SK-N-SH (cell line): ENCODE measurements at regions not wholly inside any gene's neighbourhood (a gene's known extent, or its start where the extent isn't known, plus 50 kb on each side); places are given as distances from the start of the nearest gene placed in this dataset.

Experiments used
- CTCF ChIA-PET: fragments of 300-600, 350-600 bp; formaldehyde crosslinking; extraction: SDS; loops from one replicate; lab custom pipeline; 2021; lab: Yijun Ruan, JAX
- POLR2A ChIA-PET: fragments of 350-600 bp; sonication (Branson Sonifier 250); formaldehyde crosslinking; extraction: SDS; loops from one replicate; lab custom pipeline; 2020; ENCODE audit warnings: antibody characterized with exemption, inconsistent platforms; lab: Yijun Ruan, JAX
- DNase-seq: peaks from one replicate; pipeline ENCODE4 v3.0.0; 2012
- H2AFZ ChIP-seq: fragments of 200-600 bp; sonication (generic); 2 replicates; pipeline ENCODE4 v1.8.1; 2016; ENCODE audit warnings: antibody characterized with exemption, mild to moderate bottlenecking, low read depth
- H3F3A ChIP-seq: fragments of 200-600 bp; sonication (generic); replicated peaks from 2 replicates; pipeline ENCODE3; 2016; ENCODE audit warnings: antibody characterized with exemption, mild to moderate bottlenecking; ENCODE audit not compliant: insufficient read depth
- H3K27ac ChIP-seq, 2 experiments: fragments of 200-500 bp in 1 of 2; fragments of 200-600 bp in 1 of 2; sonication (Bioruptor generic) in 1 of 2; sonication (generic), shearing (Covaris generic) in 1 of 2; 2 replicates each; pipeline versions ENCODE4 v1.5.1 to v1.6.1; 2014 to 2016; ENCODE audit warnings: low read depth in 2 of 2, inconsistent platforms in 1 of 2, low read length in 1 of 2, mild to moderate bottlenecking in 1 of 2, mixed read lengths in 1 of 2
- H3K27me3 ChIP-seq: fragments of 200-600 bp; sonication (generic), shearing (Covaris generic); 2 replicates; pipeline ENCODE4 v1.6.1; 2016; ENCODE audit warnings: mixed run types; ENCODE audit not compliant: insufficient read depth
- H3K36me3 ChIP-seq, 2 experiments: fragments of 200-500 bp in 1 of 2; fragments of 200-600 bp in 1 of 2; sonication (Bioruptor generic) in 1 of 2; sonication (generic) in 1 of 2; replicated peaks in 1 of 2; 2 replicates each; pipeline versions ENCODE3 to v1.5.1; 2014 to 2016; ENCODE audit warnings: low read length in 1 of 2, mild to moderate bottlenecking in 1 of 2; ENCODE audit not compliant: insufficient read depth in 2 of 2, control insufficient read depth in 1 of 2
- H3K4me1 ChIP-seq, 2 experiments: fragments of 200-500 bp in 1 of 2; fragments of 200-600 bp in 1 of 2; sonication (Bioruptor generic) in 1 of 2; sonication (generic), shearing (Covaris generic) in 1 of 2; 2 replicates each; pipeline versions ENCODE4 v1.5.1 to v1.6.1; 2014 to 2016; ENCODE audit warnings: low read depth in 1 of 2, low read length in 1 of 2, mixed run types in 1 of 2; ENCODE audit not compliant: insufficient read depth in 2 of 2, control insufficient read depth in 1 of 2
- H3K4me2 ChIP-seq: fragments of 200-600 bp; sonication (generic), shearing (Covaris generic); 2 replicates; pipeline ENCODE4 v1.6.1; 2017; ENCODE audit warnings: mixed run types
- H3K4me3 ChIP-seq, 2 experiments: fragments of 200-500 bp in 1 of 2; fragments of 200-600 bp in 1 of 2; sonication (Bioruptor generic) in 1 of 2; sonication (generic), shearing (Covaris generic) in 1 of 2; 2 replicates each; pipeline versions ENCODE4 v1.5.1 to v1.8.1; 2014 to 2016; ENCODE audit warnings: low read depth in 2 of 2, inconsistent platforms in 1 of 2, low read length in 1 of 2, mild to moderate bottlenecking in 1 of 2, mixed read lengths in 1 of 2, moderate library complexity in 1 of 2
- H3K79me2 ChIP-seq: fragments of 200-600 bp; sonication (generic); 2 replicates; pipeline ENCODE4 v1.8.1; 2017; ENCODE audit warnings: mild to moderate bottlenecking; ENCODE audit not compliant: insufficient read depth
- H3K9ac ChIP-seq: fragments of 200-600 bp; sonication (generic); 2 replicates; pipeline ENCODE4 v1.6.1; 2017; ENCODE audit warnings: mixed run types
- H3K9me2 ChIP-seq: fragments of 200-600 bp; sonication (generic); 2 replicates; pipeline ENCODE4 v1.6.1; 2017; ENCODE audit warnings: mixed run types
- H3K9me3 ChIP-seq: fragments of 200-600 bp; sonication (generic); 2 replicates; pipeline ENCODE4 v1.6.1; 2017; ENCODE audit warnings: mixed run types, mild to moderate bottlenecking, moderate library complexity
- H4K20me1 ChIP-seq: fragments of 200-600 bp; sonication (generic); 2 replicates; pipeline ENCODE4 v1.6.1; 2017; ENCODE audit warnings: mild to moderate bottlenecking, mixed run types; ENCODE audit not compliant: insufficient read depth
- ELF1 ChIP-seq: IDR thresholded peaks from 2 replicates; pipeline ENCODE4 v1.4.0; 2012
- EP300 ChIP-seq, 2 experiments: IDR thresholded peaks; 2 replicates each; pipeline versions ENCODE4 v1.4.0 to v1.6.1; 2012; ENCODE audit warnings: borderline replicate concordance in 1 of 2, low read depth in 1 of 2, low read length in 1 of 2
- EZH2phosphoT487 ChIP-seq: fragments of 200-600 bp; sonication (generic); IDR thresholded peaks from 2 replicates; pipeline ENCODE4 v1.6.1; 2017; ENCODE audit warnings: low read depth, mixed run types, mild to moderate bottlenecking, antibody characterized with exemption, moderate library complexity, borderline replicate concordance
- FOSL2 ChIP-seq: IDR thresholded peaks from 2 replicates; pipeline ENCODE4 v1.4.0; 2012; ENCODE audit warnings: low read depth, mild to moderate bottlenecking, moderate library complexity, borderline replicate concordance
- GABPA ChIP-seq: IDR thresholded peaks from 2 replicates; pipeline ENCODE4 v1.4.0; 2012; ENCODE audit warnings: low read depth, mild to moderate bottlenecking
- JUND ChIP-seq: IDR thresholded peaks from 2 replicates; pipeline ENCODE4 v1.4.0; 2012
- NFIC ChIP-seq: IDR thresholded peaks from 2 replicates; pipeline ENCODE4 v1.4.0; 2012; ENCODE audit warnings: borderline replicate concordance
- NRF1 ChIP-seq: IDR thresholded peaks from 2 replicates; pipeline ENCODE4 v1.6.1; 2012; ENCODE audit warnings: low read depth, mild to moderate bottlenecking, low read length
- PBX3 ChIP-seq: IDR thresholded peaks from 2 replicates; pipeline ENCODE4; 2012
- POLR2AphosphoS5 ChIP-seq: IDR thresholded peaks from 2 replicates; pipeline ENCODE4 v1.6.1; 2012; ENCODE audit warnings: low read depth, low read length
- RAD21 ChIP-seq: IDR thresholded peaks from 2 replicates; pipeline ENCODE4 v1.6.1; 2012; ENCODE audit warnings: mild to moderate bottlenecking, low read length
- SIN3A ChIP-seq: IDR thresholded peaks from 2 replicates; pipeline ENCODE4 v1.6.1; 2012; ENCODE audit warnings: low read depth, mild to moderate bottlenecking, low read length, moderate library complexity, borderline replicate concordance
- TAF1 ChIP-seq: IDR thresholded peaks from 2 replicates; pipeline ENCODE4 v1.6.1; 2012; ENCODE audit warnings: low read depth, mild to moderate bottlenecking, low read length, moderate library complexity, borderline replicate concordance
- USF2 ChIP-seq: fragments of 150-350 bp; IDR thresholded peaks from 2 replicates; pipeline ENCODE4 v1.6.1; 2017; ENCODE audit warnings: antibody characterized with exemption, low read length, low read depth, borderline replicate concordance
- YY1 ChIP-seq: IDR thresholded peaks from 2 replicates; pipeline ENCODE4 v1.4.0; 2012; ENCODE audit warnings: low read depth, mild to moderate bottlenecking
- WGBS: methylation state at CpG from one replicate; pipeline ENCODE4 v1.1.6; 2017; ENCODE audit warnings: low lambda C conversion rate; 5-methylcytosine and 5-hydroxymethylcytosine counted together
- TF ChIP-seq, protein P1 (sequence below): IDR thresholded peaks from 2 replicates; pipeline ENCODE4 v1.4.0; 2012; ENCODE audit warnings: low read depth, borderline replicate concordance
- TF ChIP-seq, protein P2 (sequence below): IDR thresholded peaks from 2 replicates; pipeline ENCODE4 v1.4.0; 2012; ENCODE audit warnings: low read depth, borderline replicate concordance

GRCh38 chr18:75658330-75658729, 230.8 kb upstream of the SMIM21 start:
- Histone ChIP-seq H3K36me3 (no peaks in the 10 kb centered on the region), H2AFZ (no peak overlapping the region), H3K79me2 (no peaks in the 10 kb centered on the region), H3K9me3 (peaks cover 11% of the 10 kb centered on the region; the same call in 1 of the 2 replicates), H3F3A (no peaks in the 10 kb centered on the region), H3K27me3 (no peaks in the 10 kb centered on the region), H3K4me2 (no peak overlapping the region), H3K9me2 (no peaks in the 10 kb centered on the region), H4K20me1 (no peaks in the 10 kb centered on the region), H3K9ac (no peak overlapping the region), H3K27ac (no peak overlapping the region), H3K4me3 (no peak overlapping the region), H3K4me1 (peaks cover 0 to 4% of the 10 kb centered on the region in 2 experiments; a peak in 1 of 4 replicates)
- DNase-seq, result no peak
- ChIA-PET POLR2A (no interaction called here), CTCF (no interaction called here)
- WGBS, result 8% methylated on average over 5 of the region's 5 CpGs
- TF ChIP-seq EP300 (IDR thresholded peaks at IDR 0.05; ENCODE audit: borderline replicate concordance in 1 of 2, low read depth in 1 of 2, low read length in 1 of 2), result no peak
- TF ChIP-seq, protein P1, sequence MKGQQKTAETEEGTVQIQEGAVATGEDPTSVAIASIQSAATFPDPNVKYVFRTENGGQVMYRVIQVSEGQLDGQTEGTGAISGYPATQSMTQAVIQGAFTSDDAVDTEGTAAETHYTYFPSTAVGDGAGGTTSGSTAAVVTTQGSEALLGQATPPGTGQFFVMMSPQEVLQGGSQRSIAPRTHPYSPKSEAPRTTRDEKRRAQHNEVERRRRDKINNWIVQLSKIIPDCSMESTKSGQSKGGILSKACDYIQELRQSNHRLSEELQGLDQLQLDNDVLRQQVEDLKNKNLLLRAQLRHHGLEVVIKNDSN, result no peak
- no peak for TF ChIP-seq TAF1

DNA sequence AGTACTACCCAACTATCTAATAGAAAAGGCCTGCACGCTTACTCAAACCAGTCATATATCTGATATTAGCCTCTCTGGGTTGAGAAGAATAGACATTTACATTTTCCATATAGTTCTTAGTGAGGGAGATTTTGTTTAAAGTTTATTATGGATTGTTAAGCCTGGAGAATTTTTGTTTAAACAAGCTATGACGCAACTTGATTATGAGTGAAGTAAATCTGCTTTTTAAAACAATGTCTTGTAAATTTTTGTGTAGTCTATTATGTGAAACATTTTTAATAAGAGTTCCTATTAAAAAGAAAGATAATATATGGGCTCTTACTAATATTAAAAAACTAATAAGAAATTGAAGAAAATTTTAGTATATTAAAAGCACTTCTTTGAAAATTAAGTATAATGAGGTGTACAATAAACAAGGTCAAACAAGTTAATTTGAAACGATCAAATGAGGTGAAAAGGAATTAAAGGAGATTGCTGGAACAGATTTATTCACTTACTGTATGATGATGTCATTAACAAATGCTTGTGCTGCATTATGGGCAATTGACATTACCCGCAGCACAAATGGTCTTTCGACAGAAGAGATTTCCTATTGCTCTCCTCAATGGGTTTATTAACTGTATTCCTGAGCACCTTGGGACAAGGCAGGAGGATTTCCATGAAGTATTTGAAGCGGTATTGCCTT, 229.2 kb upstream of the SMIM21 start:
- Histone ChIP-seq H2AFZ (no peak overlapping the region), H3K4me1 (peaks cover 0 to 4% of the 10 kb centered on the region in 2 experiments; a peak in 1 of 4 replicates), H3K4me2 (no peak overlapping the region), H3K4me3 (no peak overlapping the region), H4K20me1 (no peaks in the 10 kb centered on the region), H3F3A (no peaks in the 10 kb centered on the region), H3K9me3 (0 out of 2 replicates have a peak, but pooled peaks cover 6% of the 10 kb centered on the region), H3K79me2 (no peaks in the 10 kb centered on the region), H3K9me2 (no peaks in the 10 kb centered on the region), H3K9ac (no peak overlapping the region), H3K36me3 (no peaks in the 10 kb centered on the region), H3K27me3 (no peaks in the 10 kb centered on the region), H3K27ac (no peak overlapping the region)
- ChIA-PET CTCF (no interaction called here), POLR2A (no interaction called here)
- no peak for TF ChIP-seq POLR2AphosphoS5
- TF ChIP-seq EP300 (IDR thresholded peaks at IDR 0.05; ENCODE audit: borderline replicate concordance in 1 of 2, low read depth in 1 of 2, low read length in 1 of 2), result no peak
- no peak for TF ChIP-seq GABPA
- no peak for TF ChIP-seq JUND
- TF ChIP-seq, protein P2, sequence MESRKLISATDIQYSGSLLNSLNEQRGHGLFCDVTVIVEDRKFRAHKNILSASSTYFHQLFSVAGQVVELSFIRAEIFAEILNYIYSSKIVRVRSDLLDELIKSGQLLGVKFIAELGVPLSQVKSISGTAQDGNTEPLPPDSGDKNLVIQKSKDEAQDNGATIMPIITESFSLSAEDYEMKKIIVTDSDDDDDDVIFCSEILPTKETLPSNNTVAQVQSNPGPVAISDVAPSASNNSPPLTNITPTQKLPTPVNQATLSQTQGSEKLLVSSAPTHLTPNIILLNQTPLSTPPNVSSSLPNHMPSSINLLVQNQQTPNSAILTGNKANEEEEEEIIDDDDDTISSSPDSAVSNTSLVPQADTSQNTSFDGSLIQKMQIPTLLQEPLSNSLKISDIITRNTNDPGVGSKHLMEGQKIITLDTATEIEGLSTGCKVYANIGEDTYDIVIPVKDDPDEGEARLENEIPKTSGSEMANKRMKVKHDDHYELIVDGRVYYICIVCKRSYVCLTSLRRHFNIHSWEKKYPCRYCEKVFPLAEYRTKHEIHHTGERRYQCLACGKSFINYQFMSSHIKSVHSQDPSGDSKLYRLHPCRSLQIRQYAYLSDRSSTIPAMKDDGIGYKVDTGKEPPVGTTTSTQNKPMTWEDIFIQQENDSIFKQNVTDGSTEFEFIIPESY, result no peak
- no peak for TF ChIP-seq SIN3A
- TF ChIP-seq NRF1, result no peak
- no peak for TF ChIP-seq ELF1
- no peak for TF ChIP-seq PBX3
- no peak for TF ChIP-seq NFIC
- TF ChIP-seq FOSL2, result no peak
- TF ChIP-seq RAD21, result no peak
- no peak for TF ChIP-seq USF2
- no peak for TF ChIP-seq EZH2phosphoT487
- TF ChIP-seq YY1, result no peak
- no peak for DNase-seq
- WGBS, result 40% methylated on average over 6 of the region's 6 CpGs
